ENCODE measurements at regions not wholly inside any gene's neighbourhood (a gene's known extent, or its start where the extent isn't known, plus 50 kb on each side); places are given as distances from the start of the nearest gene placed in this dataset.

DNA sequence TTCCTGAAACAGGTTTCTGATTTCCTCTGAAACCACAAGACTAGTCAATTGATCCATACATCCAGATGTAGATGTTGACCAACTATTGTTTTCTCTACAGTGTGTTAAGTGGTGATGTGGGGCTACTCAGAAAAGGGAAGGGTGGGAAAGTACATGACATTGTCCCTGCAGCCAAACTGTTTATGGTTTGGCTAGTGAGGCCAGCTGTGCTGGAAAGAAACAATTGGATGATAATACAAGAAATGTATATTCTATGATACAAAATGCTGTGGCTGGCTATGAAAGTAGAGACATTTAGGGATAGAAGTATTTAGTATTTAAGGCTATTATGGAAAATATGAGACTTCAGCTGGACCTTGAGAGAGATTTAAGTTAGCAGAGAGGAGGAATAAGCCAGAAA, 244.5 kb downstream of the ADGRL2 start:
- no peaks in the 10 kb centered on the region for H3K36me3 ChIP-seq (ENCODE audit: control insufficient read depth, insufficient read depth, low read length)
- H3K4me1 ChIP-seq (ENCODE audit: control insufficient read depth, insufficient read depth, low read length): peaks cover 8% of the 10 kb centered on the region
- DNase-seq: peak; percentile 92
- H3K9me3 ChIP-seq (replicated peaks; ENCODE audit: control insufficient read depth, low read depth, low read length): no peaks in the 10 kb centered on the region
- no peaks in the 10 kb centered on the region for H3K27me3 ChIP-seq (ENCODE audit: control insufficient read depth, insufficient read depth, low read length)
- H3K27ac ChIP-seq (ENCODE audit: low read length): peak overlapping the region; percentile 17
- H3K4me3 ChIP-seq (ENCODE audit: low read length): no peak overlapping the region

GRCh38 chr1:82044536-82044935, 243.8 kb downstream of the ADGRL2 start:
- H3K4me1 ChIP-seq (ENCODE audit: control insufficient read depth, insufficient read depth, low read length): peaks cover 8% of the 10 kb centered on the region
- H3K27ac ChIP-seq (ENCODE audit: low read length): peak overlapping the region; percentile 17
- DNase-seq: peak; percentile 81
- H3K27me3 ChIP-seq (ENCODE audit: control insufficient read depth, insufficient read depth, low read length): no peaks in the 10 kb centered on the region
- H3K9me3 ChIP-seq (replicated peaks; ENCODE audit: control insufficient read depth, low read depth, low read length): no peaks in the 10 kb centered on the region
- no peak overlapping the region for H3K4me3 ChIP-seq (ENCODE audit: low read length)
- no peaks in the 10 kb centered on the region for H3K36me3 ChIP-seq (ENCODE audit: control insufficient read depth, insufficient read depth, low read length)

DNA sequence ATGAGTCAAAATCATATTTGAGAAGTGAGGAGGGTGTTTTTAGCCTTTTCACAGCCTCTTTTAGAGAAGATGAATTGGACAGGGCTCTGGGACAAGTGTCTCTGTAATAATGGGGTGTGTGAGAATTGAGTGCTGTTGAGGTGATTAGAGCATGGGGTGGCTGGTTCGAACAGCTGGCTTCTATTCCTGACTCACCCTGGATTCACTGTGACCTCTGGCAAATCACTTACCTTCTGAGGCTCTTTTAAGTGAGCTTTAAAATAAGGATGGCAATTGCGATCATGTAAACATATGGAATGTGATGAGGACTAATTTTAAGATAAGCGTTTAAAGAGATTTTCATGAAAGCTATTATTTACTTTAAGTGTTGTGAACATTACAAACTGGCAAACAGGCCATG, 243.4 kb downstream of the ADGRL2 start:
- Histone ChIP-seq H3K9me3 (replicated peaks; ENCODE audit: control insufficient read depth, low read depth, low read length) (no peaks in the 10 kb centered on the region), H3K4me3 (ENCODE audit: low read length) (no peak overlapping the region), H3K27ac (ENCODE audit: low read length) (no peak overlapping the region), H3K27me3 (ENCODE audit: control insufficient read depth, insufficient read depth, low read length) (no peaks in the 10 kb centered on the region), H3K4me1 (ENCODE audit: control insufficient read depth, insufficient read depth, low read length) (peaks cover 8% of the 10 kb centered on the region), H3K36me3 (ENCODE audit: control insufficient read depth, insufficient read depth, low read length) (no peaks in the 10 kb centered on the region)
- 40% methylated on average over 1 of the region's 3 CpGs for WGBS (ENCODE audit: insufficient coverage)
- no peak for DNase-seq

GRCh38 chr1:82042306-82043060, 241.7 kb downstream of the ADGRL2 start:
- no peaks in the 10 kb centered on the region for H3K27me3 ChIP-seq (ENCODE audit: control insufficient read depth, insufficient read depth, low read length)
- peaks cover 8% of the 10 kb centered on the region for H3K4me1 ChIP-seq (ENCODE audit: control insufficient read depth, insufficient read depth, low read length)
- H3K9me3 ChIP-seq (replicated peaks; ENCODE audit: control insufficient read depth, low read depth, low read length): no peaks in the 10 kb centered on the region
- DNase-seq: no peak
- WGBS (ENCODE audit: insufficient coverage): 67% methylated on average over 1 of the region's 4 CpGs
- no peak overlapping the region for H3K4me3 ChIP-seq (ENCODE audit: low read length)
- no peak overlapping the region for H3K27ac ChIP-seq (ENCODE audit: low read length)
- no peaks in the 10 kb centered on the region for H3K36me3 ChIP-seq (ENCODE audit: control insufficient read depth, insufficient read depth, low read length)

Measured in muscle of leg (tissue), 3 donors.